Liver (tissue), 8 donors: ENCODE measurements at regions not wholly inside any gene's neighbourhood (a gene's known extent, or its start where the extent isn't known, plus 50 kb on each side); places are given as distances from the start of the nearest gene placed in this dataset.

Source experiments
- DNase-seq: peaks from one replicate; pipeline ENCODE4 v3.0.0-alpha.2; 2017; ENCODE audit warnings: low spot score
- H3K27ac ChIP-seq, 2 donors: one replicate each; pipeline ENCODE4 v1.7.0; 2013; ENCODE audit warnings: inconsistent platforms in 2 of 2, low read length in 2 of 2, control low read depth in 1 of 2, low read depth in 1 of 2, mild to moderate bottlenecking in 1 of 2
- H3K27me3 ChIP-seq, 4 donors: one replicate each; pipeline versions ENCODE4 v1.6.1 to v1.7.0; 2013; ENCODE audit warnings: low read length in 3 of 4, inconsistent platforms in 1 of 4, mild to moderate bottlenecking in 1 of 4, moderate library complexity in 1 of 4; ENCODE audit not compliant: control insufficient read depth in 4 of 4, insufficient read depth in 4 of 4
- H3K36me3 ChIP-seq, 4 donors: one replicate each; pipeline versions ENCODE4 v1.6.1 to v1.7.0; 2013; ENCODE audit warnings: low read length in 3 of 4, mild to moderate bottlenecking in 3 of 4, low read depth in 1 of 4, moderate library complexity in 1 of 4; ENCODE audit not compliant: control insufficient read depth in 4 of 4, insufficient read depth in 3 of 4
- H3K4me1 ChIP-seq, 4 donors: one replicate each; pipeline versions ENCODE4 v1.6.1 to v1.7.0; 2013; ENCODE audit warnings: low read length in 3 of 4, mild to moderate bottlenecking in 3 of 4, moderate library complexity in 1 of 4; ENCODE audit not compliant: control insufficient read depth in 4 of 4, insufficient read depth in 4 of 4
- H3K4me3 ChIP-seq, 3 donors: one replicate each; pipeline versions ENCODE4 v1.6.1 to v1.7.0; 2013; ENCODE audit warnings: low read length in 3 of 3, control low read depth in 1 of 3, low read depth in 1 of 3, mild to moderate bottlenecking in 1 of 3
- H3K9ac ChIP-seq, 2 donors: one replicate each; pipeline ENCODE4 v1.7.0; 2013; ENCODE audit warnings: low read length in 2 of 2, mild to moderate bottlenecking in 2 of 2, moderate library complexity in 2 of 2, control low read depth in 1 of 2, low read depth in 1 of 2
- H3K9me3 ChIP-seq, 4 donors: one replicate each; pipeline versions ENCODE4 v1.6.1 to v1.7.0; 2013; ENCODE audit warnings: low read length in 3 of 4; ENCODE audit not compliant: control insufficient read depth in 4 of 4
- GABPA ChIP-seq, 2 donors: IDR thresholded peaks in 1 of 2; conservative IDR thresholded peaks in 1 of 2; 2 replicates each; pipeline ENCODE4 v1.6.1; 2016; ENCODE audit warnings: antibody characterized with exemption in 2 of 2, mild to moderate bottlenecking in 1 of 2, moderate library complexity in 1 of 2
- HNF4A ChIP-seq, 2 donors: conservative IDR thresholded peaks; 2 replicates each; pipeline ENCODE4 v1.6.1; 2016; ENCODE audit warnings: antibody characterized with exemption in 2 of 2, mild to moderate bottlenecking in 2 of 2
- HNF4G ChIP-seq: IDR thresholded peaks from 2 replicates; pipeline ENCODE4 v1.6.1; 2016; ENCODE audit warnings: antibody characterized with exemption
- JUND ChIP-seq, 2 donors: IDR thresholded peaks; 2 replicates each; pipeline ENCODE4 v1.6.1; 2016; ENCODE audit warnings: antibody characterized with exemption in 2 of 2
- NR2F2 ChIP-seq: IDR thresholded peaks from 2 replicates; pipeline ENCODE4 v1.6.1; 2016; ENCODE audit warnings: antibody characterized with exemption
- RXRA ChIP-seq, 2 donors: IDR thresholded peaks; 2 replicates each; pipeline ENCODE4 v1.6.1; 2017 to 2018; ENCODE audit warnings: antibody characterized with exemption in 2 of 2, mild to moderate bottlenecking in 1 of 2
- SP1 ChIP-seq: IDR thresholded peaks from 2 replicates; pipeline ENCODE4 v1.6.1; 2018; ENCODE audit warnings: antibody characterized with exemption, mild to moderate bottlenecking
- TAF1 ChIP-seq: conservative IDR thresholded peaks from 2 replicates; pipeline ENCODE4 v1.6.1; 2016; ENCODE audit warnings: antibody characterized with exemption, mild to moderate bottlenecking
- YY1 ChIP-seq: IDR thresholded peaks from 2 replicates; pipeline ENCODE4 v1.6.1; 2016; ENCODE audit warnings: antibody characterized with exemption, mild to moderate bottlenecking
- WGBS: extraction: QIAGEN DNeasy Blood & Tissue Kit; methylation state at CpG from one replicate; pipeline ENCODE4 v1.1.7; 2013; 5-methylcytosine and 5-hydroxymethylcytosine counted together
- TF ChIP-seq, protein P1 (sequence below): IDR thresholded peaks from 2 replicates; pipeline ENCODE4 v1.6.1; 2016; ENCODE audit warnings: antibody characterized with exemption, mild to moderate bottlenecking
- TF ChIP-seq, protein P2 (sequence below): IDR thresholded peaks from 2 replicates; pipeline ENCODE4 v1.6.1; 2016; ENCODE audit warnings: antibody characterized with exemption
- TF ChIP-seq, protein P3 (sequence below): fragments of 150-350 bp; IDR thresholded peaks from 2 replicates; pipeline ENCODE4 v1.5.1; 2017; ENCODE audit warnings: improper control_type of control experiment, low read depth, low read length; ENCODE audit not compliant: missing input control
- TF ChIP-seq, protein P4 (sequence below): IDR thresholded peaks from 2 replicates; pipeline ENCODE4 v1.6.1; 2016; ENCODE audit warnings: antibody characterized with exemption
- TF ChIP-seq, protein P5 (sequence below): IDR thresholded peaks from 2 replicates; pipeline ENCODE4 v1.6.1; 2016; ENCODE audit warnings: antibody characterized with exemption
- donor health status: healthy.
- donor health status: healthy.
- donor health status: healthy.
- donor health status: healthy.
- donor health status: healthy.

DNA sequence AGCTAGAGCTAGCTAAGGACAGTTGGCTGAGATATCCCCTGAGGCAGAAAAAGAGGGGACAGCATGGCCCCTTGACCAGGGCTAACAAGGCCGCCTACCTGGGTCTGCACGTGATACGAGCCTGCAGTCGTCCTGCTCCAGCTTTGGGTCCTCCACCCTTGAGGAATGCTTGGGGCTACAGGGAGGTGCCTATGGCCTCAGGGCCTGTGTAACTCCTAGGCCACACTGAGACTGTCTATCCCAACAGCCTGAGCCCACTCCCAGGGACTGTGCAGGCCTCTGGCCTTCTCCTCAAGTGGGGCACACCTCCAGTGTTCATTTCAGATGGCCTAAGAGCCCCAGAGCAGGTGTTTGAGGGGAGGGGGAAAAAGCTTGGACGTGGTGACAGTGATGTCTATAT, 136.7 kb upstream of the SATB2 start:
- Histone ChIP-seq H3K4me3 (no peak overlapping the region), H3K9ac (no peak overlapping the region), H3K9me3 (no peaks in the 10 kb centered on the region), H3K27me3 (no peaks in the 10 kb centered on the region), H3K4me1 (peaks cover 1 to 7% (median 3%) of the 10 kb centered on the region in 4 donors), H3K36me3 (no peaks in the 10 kb centered on the region), H3K27ac (no peak overlapping the region)
- TF ChIP-seq, protein P1, sequence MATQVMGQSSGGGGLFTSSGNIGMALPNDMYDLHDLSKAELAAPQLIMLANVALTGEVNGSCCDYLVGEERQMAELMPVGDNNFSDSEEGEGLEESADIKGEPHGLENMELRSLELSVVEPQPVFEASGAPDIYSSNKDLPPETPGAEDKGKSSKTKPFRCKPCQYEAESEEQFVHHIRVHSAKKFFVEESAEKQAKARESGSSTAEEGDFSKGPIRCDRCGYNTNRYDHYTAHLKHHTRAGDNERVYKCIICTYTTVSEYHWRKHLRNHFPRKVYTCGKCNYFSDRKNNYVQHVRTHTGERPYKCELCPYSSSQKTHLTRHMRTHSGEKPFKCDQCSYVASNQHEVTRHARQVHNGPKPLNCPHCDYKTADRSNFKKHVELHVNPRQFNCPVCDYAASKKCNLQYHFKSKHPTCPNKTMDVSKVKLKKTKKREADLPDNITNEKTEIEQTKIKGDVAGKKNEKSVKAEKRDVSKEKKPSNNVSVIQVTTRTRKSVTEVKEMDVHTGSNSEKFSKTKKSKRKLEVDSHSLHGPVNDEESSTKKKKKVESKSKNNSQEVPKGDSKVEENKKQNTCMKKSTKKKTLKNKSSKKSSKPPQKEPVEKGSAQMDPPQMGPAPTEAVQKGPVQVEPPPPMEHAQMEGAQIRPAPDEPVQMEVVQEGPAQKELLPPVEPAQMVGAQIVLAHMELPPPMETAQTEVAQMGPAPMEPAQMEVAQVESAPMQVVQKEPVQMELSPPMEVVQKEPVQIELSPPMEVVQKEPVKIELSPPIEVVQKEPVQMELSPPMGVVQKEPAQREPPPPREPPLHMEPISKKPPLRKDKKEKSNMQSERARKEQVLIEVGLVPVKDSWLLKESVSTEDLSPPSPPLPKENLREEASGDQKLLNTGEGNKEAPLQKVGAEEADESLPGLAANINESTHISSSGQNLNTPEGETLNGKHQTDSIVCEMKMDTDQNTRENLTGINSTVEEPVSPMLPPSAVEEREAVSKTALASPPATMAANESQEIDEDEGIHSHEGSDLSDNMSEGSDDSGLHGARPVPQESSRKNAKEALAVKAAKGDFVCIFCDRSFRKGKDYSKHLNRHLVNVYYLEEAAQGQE, result no peak
- TF ChIP-seq JUND (IDR thresholded peaks at IDR 0.05), result no peak
- no peak for TF ChIP-seq SP1
- TF ChIP-seq, protein P2, sequence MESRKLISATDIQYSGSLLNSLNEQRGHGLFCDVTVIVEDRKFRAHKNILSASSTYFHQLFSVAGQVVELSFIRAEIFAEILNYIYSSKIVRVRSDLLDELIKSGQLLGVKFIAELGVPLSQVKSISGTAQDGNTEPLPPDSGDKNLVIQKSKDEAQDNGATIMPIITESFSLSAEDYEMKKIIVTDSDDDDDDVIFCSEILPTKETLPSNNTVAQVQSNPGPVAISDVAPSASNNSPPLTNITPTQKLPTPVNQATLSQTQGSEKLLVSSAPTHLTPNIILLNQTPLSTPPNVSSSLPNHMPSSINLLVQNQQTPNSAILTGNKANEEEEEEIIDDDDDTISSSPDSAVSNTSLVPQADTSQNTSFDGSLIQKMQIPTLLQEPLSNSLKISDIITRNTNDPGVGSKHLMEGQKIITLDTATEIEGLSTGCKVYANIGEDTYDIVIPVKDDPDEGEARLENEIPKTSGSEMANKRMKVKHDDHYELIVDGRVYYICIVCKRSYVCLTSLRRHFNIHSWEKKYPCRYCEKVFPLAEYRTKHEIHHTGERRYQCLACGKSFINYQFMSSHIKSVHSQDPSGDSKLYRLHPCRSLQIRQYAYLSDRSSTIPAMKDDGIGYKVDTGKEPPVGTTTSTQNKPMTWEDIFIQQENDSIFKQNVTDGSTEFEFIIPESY, result no peak
- TF ChIP-seq HNF4A (conservative IDR thresholded peaks at IDR 0.05), result no peak
- no peak for TF ChIP-seq RXRA (IDR thresholded peaks at IDR 0.05)
- no peak for DNase-seq
- WGBS, result 77% methylated on average over 5 of the region's 5 CpGs

DNA sequence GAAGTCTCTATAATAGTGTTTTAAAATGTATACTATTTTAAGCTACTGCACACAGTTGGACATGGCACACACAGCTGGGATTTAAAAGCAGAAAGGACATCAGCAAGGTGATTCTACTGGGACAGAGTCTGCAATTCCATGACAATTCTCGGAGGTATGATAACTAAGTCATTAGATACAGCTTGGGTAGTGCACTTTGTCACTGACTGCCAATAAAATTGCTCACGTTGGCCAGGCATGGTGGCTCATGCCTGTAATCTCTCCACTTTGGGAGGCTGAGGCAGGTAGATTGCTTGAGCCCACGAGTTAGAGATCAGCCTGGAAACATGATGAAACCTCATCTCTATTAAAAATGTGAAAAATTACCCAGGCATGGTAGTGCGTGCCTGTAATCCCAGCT, 134.1 kb upstream of the SATB2 start:
- no peaks in the 10 kb centered on the region for H3K27me3 ChIP-seq
- no peak for DNase-seq
- no peak overlapping the region for H3K27ac ChIP-seq
- TF ChIP-seq, protein P1, result no peak
- TF ChIP-seq NR2F2, result no peak
- TF ChIP-seq SP1, result no peak
- TF ChIP-seq YY1, result no peak
- no peak for TF ChIP-seq HNF4A (conservative IDR thresholded peaks at IDR 0.05)
- TF ChIP-seq, protein P3, sequence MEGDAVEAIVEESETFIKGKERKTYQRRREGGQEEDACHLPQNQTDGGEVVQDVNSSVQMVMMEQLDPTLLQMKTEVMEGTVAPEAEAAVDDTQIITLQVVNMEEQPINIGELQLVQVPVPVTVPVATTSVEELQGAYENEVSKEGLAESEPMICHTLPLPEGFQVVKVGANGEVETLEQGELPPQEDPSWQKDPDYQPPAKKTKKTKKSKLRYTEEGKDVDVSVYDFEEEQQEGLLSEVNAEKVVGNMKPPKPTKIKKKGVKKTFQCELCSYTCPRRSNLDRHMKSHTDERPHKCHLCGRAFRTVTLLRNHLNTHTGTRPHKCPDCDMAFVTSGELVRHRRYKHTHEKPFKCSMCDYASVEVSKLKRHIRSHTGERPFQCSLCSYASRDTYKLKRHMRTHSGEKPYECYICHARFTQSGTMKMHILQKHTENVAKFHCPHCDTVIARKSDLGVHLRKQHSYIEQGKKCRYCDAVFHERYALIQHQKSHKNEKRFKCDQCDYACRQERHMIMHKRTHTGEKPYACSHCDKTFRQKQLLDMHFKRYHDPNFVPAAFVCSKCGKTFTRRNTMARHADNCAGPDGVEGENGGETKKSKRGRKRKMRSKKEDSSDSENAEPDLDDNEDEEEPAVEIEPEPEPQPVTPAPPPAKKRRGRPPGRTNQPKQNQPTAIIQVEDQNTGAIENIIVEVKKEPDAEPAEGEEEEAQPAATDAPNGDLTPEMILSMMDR, result no peak
- no peak for TF ChIP-seq GABPA (IDR thresholded peaks at IDR 0.05 in 1 of 2, conservative IDR thresholded peaks at IDR 0.05 in 1 of 2)
- no peak for TF ChIP-seq TAF1
- no peak for TF ChIP-seq HNF4G
- TF ChIP-seq, protein P4, sequence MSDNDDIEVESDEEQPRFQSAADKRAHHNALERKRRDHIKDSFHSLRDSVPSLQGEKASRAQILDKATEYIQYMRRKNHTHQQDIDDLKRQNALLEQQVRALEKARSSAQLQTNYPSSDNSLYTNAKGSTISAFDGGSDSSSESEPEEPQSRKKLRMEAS, result no peak
- TF ChIP-seq, protein P5, sequence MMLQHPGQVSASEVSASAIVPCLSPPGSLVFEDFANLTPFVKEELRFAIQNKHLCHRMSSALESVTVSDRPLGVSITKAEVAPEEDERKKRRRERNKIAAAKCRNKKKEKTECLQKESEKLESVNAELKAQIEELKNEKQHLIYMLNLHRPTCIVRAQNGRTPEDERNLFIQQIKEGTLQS, result no peak
- no peak for TF ChIP-seq RXRA (IDR thresholded peaks at IDR 0.05)
- H3K4me3 ChIP-seq, result no peak overlapping the region
- no peaks in the 10 kb centered on the region for H3K9me3 ChIP-seq
- no peaks in the 10 kb centered on the region for H3K36me3 ChIP-seq
- WGBS, result 78% methylated on average over 4 of the region's 4 CpGs
- peaks cover 1 to 5% (median 3%) of the 10 kb centered on the region in 4 donors for H3K4me1 ChIP-seq
- no peak overlapping the region for H3K9ac ChIP-seq
